Ecto neural progenitor cell (in vitro differentiated cells): ENCODE measurements at regions not wholly inside any gene's neighbourhood (a gene's known extent, or its start where the extent isn't known, plus 50 kb on each side); places are given as distances from the start of the nearest gene placed in this dataset.

Source experiments
- DNase-seq: peaks from one replicate; pipeline ENCODE4 v3.0.0-alpha.2; 2018; ENCODE audit warnings: low spot score

- no peak for DNase-seq
These were observed 490.2 kb downstream of the TLL1 start for GRCh38 chr4:166363198-166363597.

- no peak for DNase-seq
These were observed 493.0 kb downstream of the TLL1 start for GRCh38 chr4:166366012-166366411.

- DNase-seq: no peak
These were observed 504.5 kb downstream of the TLL1 start for GRCh38 chr4:166377578-166377977.

GRCh38 chr4:166386491-166387360, 513.7 kb downstream of the TLL1 start:
- DNase-seq: no peak

GRCh38 chr4:166391501-166391900, 518.5 kb downstream of the TLL1 start:
- DNase-seq: no peak

GRCh38 chr4:166399021-166399420, 526.0 kb downstream of the TLL1 start:
- no peak for DNase-seq

GRCh38 chr4:166400270-166400894, 527.3 kb downstream of the TLL1 start:
- no peak for DNase-seq

- DNase-seq: no peak
These were observed 540.3 kb downstream of the TLL1 start for GRCh38 chr4:166413356-166413755.

GRCh38 chr4:166414431-166414830, 541.4 kb downstream of the TLL1 start:
- DNase-seq: no peak

GRCh38 chr4:166415749-166416148, 542.7 kb downstream of the TLL1 start:
- DNase-seq: no peak

- DNase-seq: no peak
These were observed 548.6 kb downstream of the TLL1 start for GRCh38 chr4:166421556-166422156.

- no peak for DNase-seq
These were observed 549.4 kb downstream of the TLL1 start for GRCh38 chr4:166422475-166422874.

- DNase-seq: no peak
These were observed 553.3 kb downstream of the TLL1 start for GRCh38 chr4:166426300-166426863.

GRCh38 chr4:166432125-166432524, 559.1 kb downstream of the TLL1 start:
- no peak for DNase-seq

- no peak for DNase-seq
These were observed 559.8 kb downstream of the TLL1 start for GRCh38 chr4:166432842-166433241.

- DNase-seq: no peak
These were observed 562.4 kb downstream of the TLL1 start for GRCh38 chr4:166435449-166435848.

GRCh38 chr4:166458756-166459155, 585.7 kb downstream of the TLL1 start:
- DNase-seq: no peak

GRCh38 chr4:166459621-166460020, 586.6 kb downstream of the TLL1 start:
- no peak for DNase-seq

- no peak for DNase-seq
These were observed 587.9 kb downstream of the TLL1 start for GRCh38 chr4:166460769-166461550.

GRCh38 chr4:166481055-166481454, 608.0 kb downstream of the TLL1 start:
- no peak for DNase-seq

GRCh38 chr4:166481739-166482138, 608.7 kb downstream of the TLL1 start:
- no peak for DNase-seq

- no peak for DNase-seq
These were observed 609.7 kb downstream of the TLL1 start for GRCh38 chr4:166482758-166483157.
